GM06990 (cell line): ENCODE measurements at regions not wholly inside any gene's neighbourhood (a gene's known extent, or its start where the extent isn't known, plus 50 kb on each side); places are given as distances from the start of the nearest gene placed in this dataset.

Experiments used
- DNase-seq: peaks from one replicate; pipeline ENCODE4 v3.0.0-alpha.2; 2011; ENCODE audit not compliant: insufficient read length; ENCODE audit errors: extremely low read depth
- H3K27me3 ChIP-seq: replicated peaks from 2 replicates; pipeline ENCODE4 v1.6.0; 2011; ENCODE audit warnings: low read length; ENCODE audit not compliant: control insufficient read depth, insufficient read depth
- H3K36me3 ChIP-seq: 2 replicates; pipeline ENCODE4 v1.5.1; 2011; ENCODE audit warnings: low read length; ENCODE audit not compliant: control insufficient read depth, insufficient read depth
- H3K4me3 ChIP-seq: replicated peaks from 2 replicates; pipeline ENCODE4 v1.5.1; 2011; ENCODE audit warnings: low read depth, mild to moderate bottlenecking, control low read depth, low read length
- CTCF ChIP-seq: IDR thresholded peaks from 2 replicates; pipeline ENCODE4 v1.5.1; 2011; ENCODE audit warnings: low read length, control low read depth, mild to moderate bottlenecking, inconsistent platforms; ENCODE audit not compliant: insufficient read depth, poor library complexity, severe bottlenecking

- Histone ChIP-seq H3K4me3 (no peak overlapping the region), H3K36me3 (no peaks in the 10 kb centered on the region), H3K27me3 (no peaks in the 10 kb centered on the region)
- DNase-seq: no peak
- TF ChIP-seq CTCF: no peak
Measured at GRCh38 chr6:144978208-144978607, 693.1 kb downstream of the UTRN start.

GRCh38 chr6:144986271-144986670 is 701.1 kb downstream of the UTRN start:
- Histone ChIP-seq H3K4me3 (no peak overlapping the region), H3K27me3 (no peaks in the 10 kb centered on the region), H3K36me3 (no peaks in the 10 kb centered on the region)
- no peak for DNase-seq
- TF ChIP-seq CTCF: no peak

- no peak for TF ChIP-seq CTCF
- Histone ChIP-seq H3K4me3 (no peak overlapping the region), H3K36me3 (no peaks in the 10 kb centered on the region), H3K27me3 (no peaks in the 10 kb centered on the region)
- no peak for DNase-seq
Measured at GRCh38 chr6:144989319-144990107, 704.4 kb downstream of the UTRN start.

- H3K36me3 ChIP-seq: no peaks in the 10 kb centered on the region
- no peaks in the 10 kb centered on the region for H3K27me3 ChIP-seq
- no peak for DNase-seq
- H3K4me3 ChIP-seq: no peak overlapping the region
- no peak for TF ChIP-seq CTCF
Measured at GRCh38 chr6:144990784-144991183, 705.6 kb downstream of the UTRN start.

GRCh38 chr6:144993870-144994269 is 708.7 kb downstream of the UTRN start:
- Histone ChIP-seq H3K36me3 (no peaks in the 10 kb centered on the region), H3K27me3 (no peaks in the 10 kb centered on the region), H3K4me3 (no peak overlapping the region)
- no peak for DNase-seq
- TF ChIP-seq CTCF: no peak
